ENCODE measurements at regions not wholly inside any gene's neighbourhood (a gene's known extent, or its start where the extent isn't known, plus 50 kb on each side); places are given as distances from the start of the nearest gene placed in this dataset.

- no peak for ATAC-seq
- TF ChIP-seq ZNF8 (CRISPR knock-in tag; IDR thresholded peaks at IDR 0.05) (no peak), TCF4 (CRISPR knock-in tag; IDR thresholded peaks at IDR 0.05; ENCODE audit: borderline replicate concordance) (no peak), ZFP30 (CRISPR knock-in tag; IDR thresholded peaks at IDR 0.05) (no peak), CSDC2 (CRISPR knock-in tag; IDR thresholded peaks at IDR 0.05) (no peak), ARNTL (CRISPR knock-in tag; IDR thresholded peaks at IDR 0.05; ENCODE audit: borderline replicate concordance, low read depth) (no peak), ISL1 (CRISPR knock-in tag; IDR thresholded peaks at IDR 0.05) (no peak), RARB (CRISPR knock-in tag; IDR thresholded peaks at IDR 0.05) (no peak), PPARA (CRISPR knock-in tag; IDR thresholded peaks at IDR 0.05; ENCODE audit: borderline replicate concordance) (no peak), GLIS3 (CRISPR knock-in tag; IDR thresholded peaks at IDR 0.05) (no peak)
These were observed 103.3 kb upstream of the TRHDE start for GRCh38 chr12:72168851-72169250.

DNA sequence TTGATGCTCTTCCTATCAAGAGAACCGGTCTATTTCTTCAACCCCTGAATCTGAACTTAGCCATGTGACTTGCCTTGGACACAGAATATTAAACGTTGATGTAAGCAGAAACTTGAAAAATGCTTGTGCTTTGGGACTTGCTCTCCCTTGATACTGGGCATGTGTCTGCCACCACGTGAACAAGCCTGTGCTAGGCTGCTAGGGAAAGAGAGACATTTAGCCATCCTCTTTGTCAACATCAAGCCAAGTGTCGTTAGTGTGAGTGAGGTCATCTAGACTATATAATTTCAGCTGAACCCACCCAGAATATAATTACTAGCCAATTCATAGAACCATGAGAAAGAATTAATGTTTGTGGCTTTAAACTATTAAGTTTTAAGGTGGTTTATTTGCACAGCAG, 98.2 kb upstream of the TRHDE start:
- ATAC-seq: no peak
- no peak for TF ChIP-seq TCF4 (CRISPR knock-in tag; IDR thresholded peaks at IDR 0.05; ENCODE audit: borderline replicate concordance)
- no peak for TF ChIP-seq PATZ1 (CRISPR knock-in tag; IDR thresholded peaks at IDR 0.05; ENCODE audit: borderline replicate concordance)
- no peak for TF ChIP-seq TSHZ2 (CRISPR knock-in tag; IDR thresholded peaks at IDR 0.05)
- no peak for TF ChIP-seq OSR1 (CRISPR knock-in tag; IDR thresholded peaks at IDR 0.05)
- no peak for TF ChIP-seq ZC3H10 (CRISPR knock-in tag; IDR thresholded peaks at IDR 0.05)
- no peak for TF ChIP-seq ISL1 (CRISPR knock-in tag; IDR thresholded peaks at IDR 0.05)
- TF ChIP-seq ZNF70 (CRISPR knock-in tag; IDR thresholded peaks at IDR 0.05): no peak
- no peak for TF ChIP-seq TOX (CRISPR knock-in tag; IDR thresholded peaks at IDR 0.05; ENCODE audit: borderline replicate concordance)
- no peak for TF ChIP-seq GLIS3 (CRISPR knock-in tag; IDR thresholded peaks at IDR 0.05)
- no peak for TF ChIP-seq CSDC2 (CRISPR knock-in tag; IDR thresholded peaks at IDR 0.05)
- no peak for TF ChIP-seq ZNF8 (CRISPR knock-in tag; IDR thresholded peaks at IDR 0.05)
- TF ChIP-seq BACH2 (CRISPR knock-in tag; IDR thresholded peaks at IDR 0.05; ENCODE audit: borderline replicate concordance): no peak
- TF ChIP-seq, protein P1, sequence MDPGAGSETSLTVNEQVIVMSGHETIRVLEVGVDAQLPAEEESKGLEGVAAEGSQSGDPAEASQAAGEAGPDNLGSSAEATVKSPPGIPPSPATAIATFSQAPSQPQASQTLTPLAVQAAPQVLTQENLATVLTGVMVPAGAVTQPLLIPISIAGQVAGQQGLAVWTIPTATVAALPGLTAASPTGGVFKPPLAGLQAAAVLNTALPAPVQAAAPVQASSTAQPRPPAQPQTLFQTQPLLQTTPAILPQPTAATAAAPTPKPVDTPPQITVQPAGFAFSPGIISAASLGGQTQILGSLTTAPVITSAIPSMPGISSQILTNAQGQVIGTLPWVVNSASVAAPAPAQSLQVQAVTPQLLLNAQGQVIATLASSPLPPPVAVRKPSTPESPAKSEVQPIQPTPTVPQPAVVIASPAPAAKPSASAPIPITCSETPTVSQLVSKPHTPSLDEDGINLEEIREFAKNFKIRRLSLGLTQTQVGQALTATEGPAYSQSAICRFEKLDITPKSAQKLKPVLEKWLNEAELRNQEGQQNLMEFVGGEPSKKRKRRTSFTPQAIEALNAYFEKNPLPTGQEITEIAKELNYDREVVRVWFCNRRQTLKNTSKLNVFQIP (CRISPR knock-in tag; IDR thresholded peaks at IDR 0.05; ENCODE audit: borderline replicate concordance, low read depth): no peak
- TF ChIP-seq ZFP30 (CRISPR knock-in tag; IDR thresholded peaks at IDR 0.05): no peak
- TF ChIP-seq ZNF565 (CRISPR knock-in tag; conservative IDR thresholded peaks at IDR 0.05; ENCODE audit: low read depth): no peak
- TF ChIP-seq CSRNP3 (CRISPR knock-in tag; IDR thresholded peaks at IDR 0.05): no peak
- TF ChIP-seq RARB (CRISPR knock-in tag; IDR thresholded peaks at IDR 0.05): no peak
- no peak for TF ChIP-seq PPARA (CRISPR knock-in tag; IDR thresholded peaks at IDR 0.05; ENCODE audit: borderline replicate concordance)
- no peak for TF ChIP-seq ARNTL (CRISPR knock-in tag; IDR thresholded peaks at IDR 0.05; ENCODE audit: borderline replicate concordance, low read depth)
- no peak for TF ChIP-seq SNAI2 (CRISPR knock-in tag; IDR thresholded peaks at IDR 0.05)

- no peak for ATAC-seq
- TF ChIP-seq GLIS3 (CRISPR knock-in tag; IDR thresholded peaks at IDR 0.05) (no peak), TCF4 (CRISPR knock-in tag; IDR thresholded peaks at IDR 0.05; ENCODE audit: borderline replicate concordance) (no peak), ZFP3 (CRISPR knock-in tag; IDR thresholded peaks at IDR 0.05) (no peak), ZNF70 (CRISPR knock-in tag; IDR thresholded peaks at IDR 0.05) (no peak)
These were observed 93.9 kb upstream of the TRHDE start for GRCh38 chr12:72178244-72178643.

- ATAC-seq: no peak
- TF ChIP-seq ZFP30 (CRISPR knock-in tag; IDR thresholded peaks at IDR 0.05) (no peak), TSHZ2 (CRISPR knock-in tag; IDR thresholded peaks at IDR 0.05) (no peak), ARNTL (CRISPR knock-in tag; IDR thresholded peaks at IDR 0.05; ENCODE audit: borderline replicate concordance, low read depth) (no peak), OSR1 (CRISPR knock-in tag; IDR thresholded peaks at IDR 0.05) (no peak), CREB5 (CRISPR knock-in tag; IDR thresholded peaks at IDR 0.05; ENCODE audit: low read depth) (no peak), CSRNP3 (CRISPR knock-in tag; IDR thresholded peaks at IDR 0.05) (no peak)
These were observed 93.3 kb upstream of the TRHDE start for GRCh38 chr12:72178871-72179270.
